A673 (cell line): ENCODE measurements at regions not wholly inside any gene's neighbourhood (a gene's known extent, or its start where the extent isn't known, plus 50 kb on each side); places are given as distances from the start of the nearest gene placed in this dataset.
A peak's percentile ranks its signal among the peaks of the same experiment; 100 is the strongest.

ENCODE experiments used
- BruUV-seq: library from RNA; stranded (reverse); fragments of 400-500 nt; replicated peaks from 2 replicates; lab custom pipeline; 2021; lab: Mats Ljungman, UMichigan
- CTCF ChIA-PET: fragments of 300-600 bp; sonication (Branson Sonifier 250); formaldehyde crosslinking; loops from one replicate; lab custom pipeline; 2022; ENCODE audit warnings: antibody characterized with exemption; lab: Charles Lee
- POLR2A ChIA-PET: fragments of 300-600 bp; sonication (Branson Sonifier 250); formaldehyde crosslinking; loops from one replicate; lab custom pipeline; 2022; ENCODE audit warnings: antibody characterized with exemption; ENCODE audit not compliant: low non-redundant PET; lab: Charles Lee
- DNase-seq: peaks from one replicate; pipeline ENCODE4 v3.0.0-alpha.2; 2015; ENCODE audit warnings: low spot score
- H3K27ac ChIP-seq: fragments of 200-600 bp; sonication (generic); 2 replicates; pipeline ENCODE4 v1.5.1; 2016; ENCODE audit warnings: mixed run types, low read depth, mild to moderate bottlenecking, mixed read lengths, antibody characterized with exemption, low read length; ENCODE audit not compliant: poor library complexity, severe bottlenecking
- H3K27me3 ChIP-seq: fragments of 200-600 bp; sonication (generic); replicated peaks from 2 replicates; pipeline ENCODE4 v1.6.1; 2017; ENCODE audit warnings: mixed run types, low read depth, mild to moderate bottlenecking, mixed read lengths, antibody characterized with exemption, low read length; ENCODE audit not compliant: insufficient read depth, poor library complexity
- H3K36me3 ChIP-seq: fragments of 200-600 bp; sonication (generic); 2 replicates; pipeline ENCODE4 v1.6.1; 2016; ENCODE audit warnings: mixed run types, mild to moderate bottlenecking, mixed read lengths, antibody characterized with exemption, low read length; ENCODE audit not compliant: insufficient read depth, poor library complexity, severe bottlenecking
- H3K4me1 ChIP-seq: fragments of 200-600 bp; sonication (generic); 2 replicates; pipeline ENCODE4 v1.6.1; 2017; ENCODE audit warnings: mixed run types, mild to moderate bottlenecking, mixed read lengths, antibody characterized with exemption, low read length; ENCODE audit not compliant: insufficient read depth, poor library complexity, severe bottlenecking
- H3K4me3 ChIP-seq: fragments of 200-600 bp; sonication (generic); 2 replicates; pipeline ENCODE4 v1.5.1; 2016; ENCODE audit warnings: low read depth, mixed run types, mild to moderate bottlenecking, mixed read lengths, low read length; ENCODE audit not compliant: poor library complexity, severe bottlenecking
- H3K9me3 ChIP-seq: fragments of 200-600 bp; sonication (generic); 2 replicates; pipeline ENCODE4 v1.6.1; 2016; ENCODE audit warnings: mixed run types, low read depth, mild to moderate bottlenecking, mixed read lengths, antibody characterized with exemption, low read length; ENCODE audit not compliant: poor library complexity, severe bottlenecking
- CTCF ChIP-seq: fragments of 300-800, 200-600 bp; sonication (generic); conservative IDR thresholded peaks from 2 replicates; pipeline ENCODE4 v1.5.1; 2017; ENCODE audit warnings: low read depth, mild to moderate bottlenecking, antibody characterized with exemption, low read length, moderate library complexity, mixed read lengths
- EZH2 ChIP-seq: fragments of 200-600 bp; sonication (generic); IDR thresholded peaks from 2 replicates; pipeline ENCODE4 v1.6.1; 2017; ENCODE audit warnings: borderline replicate concordance, low read depth, mild to moderate bottlenecking, mixed read lengths, antibody characterized with exemption, low read length; ENCODE audit not compliant: poor library complexity, severe bottlenecking
- intact Hi-C: fragments of 100-400 bp; cut with micrococcal nuclease; formaldehyde crosslinking; loops from one replicate; pipeline ENCODE4 v1.10.0; 2022; ENCODE audit not compliant: unreplicated experiment

- TF ChIP-seq CTCF = no peak
- TF ChIP-seq EZH2 = no peak
- intact Hi-C loops = loop anchor here (5.0 to 10.0 kb wide), 2 partner anchors 122 to 209 kb away; partner anchors contain the start of gene AP1S2
- Histone ChIP-seq H3K9me3 (no peaks in the 10 kb centered on the region), H3K27me3 (no peaks in the 10 kb centered on the region), H3K4me3 (no peak overlapping the region), H3K4me1 (no peaks in the 10 kb centered on the region), H3K27ac (no peak overlapping the region), H3K36me3 (no peaks in the 10 kb centered on the region)
- BruUV-seq = no TSS peak
- ChIA-PET CTCF (no interaction called here), POLR2A (no interaction called here)
- no peak for DNase-seq
Measured at GRCh38 chrX:15973946-15974345, 119.3 kb upstream of the AP1S2 start.

- no peak overlapping the region for H3K27ac ChIP-seq
- intact Hi-C loops = loop anchor here (5.0 to 10.0 kb wide), 2 partner anchors 121 to 208 kb away; partner anchors contain the start of gene AP1S2
- no peaks in the 10 kb centered on the region for H3K4me1 ChIP-seq
- ChIA-PET POLR2A (no interaction called here), CTCF (no interaction called here)
- no peaks in the 10 kb centered on the region for H3K36me3 ChIP-seq
- H3K9me3 ChIP-seq = no peaks in the 10 kb centered on the region
- TF ChIP-seq CTCF (peak; percentile 56), EZH2 (no peak)
- no peaks in the 10 kb centered on the region for H3K27me3 ChIP-seq
- DNase-seq = peak; percentile 67
- H3K4me3 ChIP-seq = no peak overlapping the region
- no TSS peak for BruUV-seq
Measured at GRCh38 chrX:15973299-15973698, 118.7 kb upstream of the AP1S2 start.

- TF ChIP-seq EZH2 (no peak), CTCF (no peak)
- H3K4me1 ChIP-seq = no peaks in the 10 kb centered on the region
- BruUV-seq = no TSS peak
- no peak overlapping the region for H3K27ac ChIP-seq
- H3K4me3 ChIP-seq = no peak overlapping the region
- no peaks in the 10 kb centered on the region for H3K9me3 ChIP-seq
- ChIA-PET CTCF (no interaction called here), POLR2A (no interaction called here)
- intact Hi-C loops = loop anchor here (5.0 to 10.0 kb wide), 2 partner anchors 119 to 207 kb away; partner anchors contain the start of gene AP1S2
- H3K36me3 ChIP-seq = no peaks in the 10 kb centered on the region
- DNase-seq = no peak
- no peaks in the 10 kb centered on the region for H3K27me3 ChIP-seq
Measured at GRCh38 chrX:15971696-15972095, 117.1 kb upstream of the AP1S2 start.
